Lower leg skin (tissue), 4 donors: ENCODE measurements at regions not wholly inside any gene's neighbourhood (a gene's known extent, or its start where the extent isn't known, plus 50 kb on each side); places are given as distances from the start of the nearest gene placed in this dataset.

Experiments used
- DNase-seq, 2 donors: peaks; one replicate each; pipeline ENCODE4 v3.0.0-alpha.2; 2019; ENCODE audit warnings: low spot score in 2 of 2
- H3K4me3 ChIP-seq: fragments of 200-600 bp; sonication (generic); 2 replicates; pipeline ENCODE4 v1.5.1; 2017; ENCODE audit warnings: mild to moderate bottlenecking, low read depth; ENCODE audit not compliant: poor library complexity, severe bottlenecking
- POLR2A ChIP-seq, 2 donors: fragments of 450-650 bp; IDR thresholded peaks; one replicate each; pipeline ENCODE4 v1.6.1; 2016 to 2017; ENCODE audit warnings: antibody characterized with exemption in 2 of 2, mild to moderate bottlenecking in 1 of 2, moderate library complexity in 1 of 2
- WGBS, 2 donors: methylation state at CpG; one replicate each; pipeline ENCODE4 v1.1.5; 2018; 5-methylcytosine and 5-hydroxymethylcytosine counted together
- intact Hi-C: fragments of 100-400 bp; cut with DNase I; formaldehyde crosslinking; loops from one replicate; pipeline ENCODE4 v1.15.0; 2023; ENCODE audit warnings: low total_unique reads
- TF ChIP-seq, protein P1 (sequence below), 3 donors: fragments of 450-650 bp; IDR thresholded peaks; one replicate each; pipeline ENCODE4 v1.5.1; 2016; ENCODE audit warnings: antibody characterized with exemption in 3 of 3, mild to moderate bottlenecking in 3 of 3, moderate library complexity in 2 of 3

GRCh38 chr4:54414545-54414944, 185.5 kb downstream of the PDGFRA start:
- intact Hi-C loops: no loop called here
- TF ChIP-seq POLR2A (IDR thresholded peaks at IDR 0.05): no peak
- TF ChIP-seq, protein P1, sequence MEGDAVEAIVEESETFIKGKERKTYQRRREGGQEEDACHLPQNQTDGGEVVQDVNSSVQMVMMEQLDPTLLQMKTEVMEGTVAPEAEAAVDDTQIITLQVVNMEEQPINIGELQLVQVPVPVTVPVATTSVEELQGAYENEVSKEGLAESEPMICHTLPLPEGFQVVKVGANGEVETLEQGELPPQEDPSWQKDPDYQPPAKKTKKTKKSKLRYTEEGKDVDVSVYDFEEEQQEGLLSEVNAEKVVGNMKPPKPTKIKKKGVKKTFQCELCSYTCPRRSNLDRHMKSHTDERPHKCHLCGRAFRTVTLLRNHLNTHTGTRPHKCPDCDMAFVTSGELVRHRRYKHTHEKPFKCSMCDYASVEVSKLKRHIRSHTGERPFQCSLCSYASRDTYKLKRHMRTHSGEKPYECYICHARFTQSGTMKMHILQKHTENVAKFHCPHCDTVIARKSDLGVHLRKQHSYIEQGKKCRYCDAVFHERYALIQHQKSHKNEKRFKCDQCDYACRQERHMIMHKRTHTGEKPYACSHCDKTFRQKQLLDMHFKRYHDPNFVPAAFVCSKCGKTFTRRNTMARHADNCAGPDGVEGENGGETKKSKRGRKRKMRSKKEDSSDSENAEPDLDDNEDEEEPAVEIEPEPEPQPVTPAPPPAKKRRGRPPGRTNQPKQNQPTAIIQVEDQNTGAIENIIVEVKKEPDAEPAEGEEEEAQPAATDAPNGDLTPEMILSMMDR (IDR thresholded peaks at IDR 0.05): no peak
- no peak for DNase-seq
- H3K4me3 ChIP-seq: no peak overlapping the region

GRCh38 chr4:54417476-54417875, 188.4 kb downstream of the PDGFRA start:
- no peak overlapping the region for H3K4me3 ChIP-seq
- intact Hi-C loops: no loop called here
- WGBS, 2 donors: 50 to 63% methylated on average over 2 of the region's 2 CpGs
- no peak for TF ChIP-seq POLR2A (IDR thresholded peaks at IDR 0.05)
- TF ChIP-seq, protein P1 (IDR thresholded peaks at IDR 0.05): no peak
- DNase-seq: no peak

GRCh38 chr4:54418468-54418867, 189.4 kb downstream of the PDGFRA start:
- no peak for DNase-seq
- intact Hi-C loops: no loop called here
- WGBS, 2 donors: 91 to 95% methylated on average over 5 of the region's 5 CpGs
- TF ChIP-seq POLR2A (IDR thresholded peaks at IDR 0.05): no peak
- TF ChIP-seq, protein P1 (IDR thresholded peaks at IDR 0.05): no peak
- no peak overlapping the region for H3K4me3 ChIP-seq

GRCh38 chr4:54423066-54423465, 194.0 kb downstream of the PDGFRA start:
- H3K4me3 ChIP-seq: no peak overlapping the region
- TF ChIP-seq, protein P1 (IDR thresholded peaks at IDR 0.05): no peak
- TF ChIP-seq POLR2A (IDR thresholded peaks at IDR 0.05): no peak
- WGBS, 2 donors: 90 to 91% methylated on average over 1 of the region's 1 CpG
- intact Hi-C loops: no loop called here
- DNase-seq: no peak

DNA sequence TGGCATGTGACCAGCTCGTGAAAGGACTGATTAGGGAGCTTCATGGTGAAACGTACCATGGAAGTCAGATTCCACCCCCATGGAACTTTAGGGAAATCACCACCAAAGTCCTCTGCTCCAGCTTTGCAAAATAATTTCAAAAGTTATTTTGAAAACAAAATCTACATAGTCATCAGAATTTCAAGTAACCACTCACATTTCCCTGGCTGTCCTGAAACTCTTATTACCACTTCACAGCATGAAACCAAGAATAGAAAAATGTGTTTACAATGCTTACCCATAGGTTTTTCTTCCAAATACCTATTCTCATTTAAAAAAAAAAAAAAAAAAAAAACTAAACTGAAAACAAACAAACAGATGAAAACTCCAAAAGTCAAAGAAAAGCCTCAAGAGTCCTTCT, 198.7 kb downstream of the PDGFRA start:
- H3K4me3 ChIP-seq: no peak overlapping the region
- TF ChIP-seq, protein P1 (IDR thresholded peaks at IDR 0.05): no peak
- TF ChIP-seq POLR2A (IDR thresholded peaks at IDR 0.05): no peak
- intact Hi-C loops: no loop called here
- no peak for DNase-seq
- 63 to 71% methylated on average over 2 of the region's 2 CpGs for WGBS, 2 donors

- WGBS, 2 donors: 37 to 82% methylated on average over 2 of the region's 2 CpGs
- intact Hi-C loops: no loop called here
- H3K4me3 ChIP-seq: no peak overlapping the region
- DNase-seq: no peak
- TF ChIP-seq, protein P1 (IDR thresholded peaks at IDR 0.05): no peak
- no peak for TF ChIP-seq POLR2A (IDR thresholded peaks at IDR 0.05)
These were observed 199.8 kb downstream of the PDGFRA start for GRCh38 chr4:54428940-54429339.
